ENCODE measurements at regions not wholly inside any gene's neighbourhood (a gene's known extent, or its start where the extent isn't known, plus 50 kb on each side); places are given as distances from the start of the nearest gene placed in this dataset.

GRCh38 chr7:21076574-21076973 is 289.9 kb upstream of the SP8 start:
- ATAC-seq (no peak), DNase-seq (ENCODE audit: low read depth, low spot score) (no peak), FAIRE-seq (no peak)
- H3K9ac ChIP-seq (ENCODE audit: control insufficient read depth, insufficient read depth, low read length) = no peak overlapping the region
- no peak overlapping the region for H2AFZ ChIP-seq (ENCODE audit: control insufficient read depth, low read depth, low read length)
- TF ChIP-seq BACH1 (IDR thresholded peaks at IDR 0.05; ENCODE audit: borderline replicate concordance) (no peak), NFXL1 (IDR thresholded peaks at IDR 0.05; ENCODE audit: borderline replicate concordance) (no peak), CHD1 (IDR thresholded peaks at IDR 0.05; ENCODE audit: low read depth, low read length) (no peak), NR2C1 (IDR thresholded peaks at IDR 0.05) (no peak), E2F4 (IDR thresholded peaks at IDR 0.05; ENCODE audit: low read depth, low read length) (no peak), RAD21 (IDR thresholded peaks at IDR 0.05; ENCODE audit: insufficient read depth, low read depth, low read length) (no peak), TCF7 (IDR thresholded peaks at IDR 0.05; ENCODE audit: borderline replicate concordance) (no peak), FOXK2 (IDR thresholded peaks at IDR 0.05) (no peak), RB1 (IDR thresholded peaks at IDR 0.05; ENCODE audit: borderline replicate concordance) (no peak), ZNF217 (IDR thresholded peaks at IDR 0.05) (no peak), TBL1XR1 (IDR thresholded peaks at IDR 0.05; ENCODE audit: low read depth, low read length) (no peak), NR2F1 (conservative IDR thresholded peaks at IDR 0.05) (no peak), ESRRA (IDR thresholded peaks at IDR 0.05; ENCODE audit: low read length) (no peak), KDM1A (IDR thresholded peaks at IDR 0.05; ENCODE audit: borderline replicate concordance) (no peak), EED (IDR thresholded peaks at IDR 0.05; ENCODE audit: low read depth) (no peak)
- TF ChIP-seq, protein P1, sequence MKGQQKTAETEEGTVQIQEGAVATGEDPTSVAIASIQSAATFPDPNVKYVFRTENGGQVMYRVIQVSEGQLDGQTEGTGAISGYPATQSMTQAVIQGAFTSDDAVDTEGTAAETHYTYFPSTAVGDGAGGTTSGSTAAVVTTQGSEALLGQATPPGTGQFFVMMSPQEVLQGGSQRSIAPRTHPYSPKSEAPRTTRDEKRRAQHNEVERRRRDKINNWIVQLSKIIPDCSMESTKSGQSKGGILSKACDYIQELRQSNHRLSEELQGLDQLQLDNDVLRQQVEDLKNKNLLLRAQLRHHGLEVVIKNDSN (IDR thresholded peaks at IDR 0.05; ENCODE audit: borderline replicate concordance, extremely low read length, insufficient read depth, low read depth, low read length) = no peak
- TF ChIP-seq, protein P2, sequence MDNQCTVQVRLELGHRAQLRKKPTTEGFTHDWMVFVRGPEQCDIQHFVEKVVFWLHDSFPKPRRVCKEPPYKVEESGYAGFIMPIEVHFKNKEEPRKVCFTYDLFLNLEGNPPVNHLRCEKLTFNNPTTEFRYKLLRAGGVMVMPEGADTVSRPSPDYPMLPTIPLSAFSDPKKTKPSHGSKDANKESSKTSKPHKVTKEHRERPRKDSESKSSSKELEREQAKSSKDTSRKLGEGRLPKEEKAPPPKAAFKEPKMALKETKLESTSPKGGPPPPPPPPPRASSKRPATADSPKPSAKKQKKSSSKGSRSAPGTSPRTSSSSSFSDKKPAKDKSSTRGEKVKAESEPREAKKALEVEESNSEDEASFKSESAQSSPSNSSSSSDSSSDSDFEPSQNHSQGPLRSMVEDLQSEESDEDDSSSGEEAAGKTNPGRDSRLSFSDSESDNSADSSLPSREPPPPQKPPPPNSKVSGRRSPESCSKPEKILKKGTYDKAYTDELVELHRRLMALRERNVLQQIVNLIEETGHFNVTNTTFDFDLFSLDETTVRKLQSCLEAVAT (IDR thresholded peaks at IDR 0.05) = no peak
- no peaks in the 10 kb centered on the region for H3K4me1 ChIP-seq (ENCODE audit: control insufficient read depth, insufficient read depth, low read length)
- ChIA-PET RAD21 (ENCODE audit: unreplicated experiment) (no interaction called here), CTCF (interaction anchor here (1.2 to 1.7 kb wide), 3 partner anchors 19 to 250 kb away, joined by 3 to 6 read pairs (median 4); no protein-coding TSS in a partner anchor), POLR2A (no interaction called here), SMC1A (ENCODE audit: uncharacterized antibody, unreplicated experiment) (interaction anchor here (1.4 kb wide), 1 partner anchor 32 kb away, joined by 4 read pairs; no protein-coding TSS in a partner anchor)
- no TSS peak for BruUV-seq (replicated peaks)
- H3K36me3 ChIP-seq (ENCODE audit: control insufficient read depth in 2 of 2, insufficient read depth in 2 of 2, low read length in 1 of 2) = no peaks in the 10 kb centered on the region
- no peaks in the 10 kb centered on the region for H4K20me1 ChIP-seq (ENCODE audit: control insufficient read depth, insufficient read depth)
- no peak overlapping the region for H3K4me2 ChIP-seq (ENCODE audit: control insufficient read depth, insufficient read depth)
- intact Hi-C loops (cut with micrococcal nuclease; ENCODE audit: unreplicated experiment) = no loop called here
- in situ Hi-C loops (cut with MboI) = no loop called here
- H3K9me3 ChIP-seq (replicated peaks; ENCODE audit: control insufficient read depth, insufficient read depth, low read length) = no peaks in the 10 kb centered on the region
- H3K27me3 ChIP-seq (replicated peaks in 1 of 2; ENCODE audit: control insufficient read depth in 2 of 2, insufficient read depth in 2 of 2, low read length in 1 of 2) = no peaks in the 10 kb centered on the region
- H3K27ac ChIP-seq (ENCODE audit: control insufficient read depth, insufficient read depth) = no peak overlapping the region
- no peaks in the 10 kb centered on the region for H3K79me2 ChIP-seq (ENCODE audit: control insufficient read depth, insufficient read depth, low read length)
- H3K4me3 ChIP-seq = no peak overlapping the region
- WGBS (ENCODE audit: insufficient coverage, insufficient replicate concordance, low lambda C conversion rate, missing lambda C conversion rate) = 36% methylated on average over 5 of the region's 5 CpGs
